IPS DF 6.9 (cell line): ENCODE measurements at regions not wholly inside any gene's neighbourhood (a gene's known extent, or its start where the extent isn't known, plus 50 kb on each side); places are given as distances from the start of the nearest gene placed in this dataset.
"Not testable (repeated sequence)": the region's sequence is repeated elsewhere in the genome, so short reads cannot be mapped to it uniquely, and the experiment has no call there.

Experiments used
- DNase-seq: peaks from one replicate; pipeline ENCODE4 v3.0.0-alpha.2; 2013; ENCODE audit warnings: low read depth, low spot score
- H3K27ac ChIP-seq: one replicate; pipeline ENCODE4 v1.5.1; 2013; ENCODE audit warnings: low read length, control low read depth
- H3K27me3 ChIP-seq: 2 replicates; pipeline ENCODE4 v1.6.1; 2013; ENCODE audit warnings: mild to moderate bottlenecking, low read length; ENCODE audit not compliant: control insufficient read depth, insufficient read depth
- H3K36me3 ChIP-seq: 2 replicates; pipeline ENCODE4 v1.6.1; 2013; ENCODE audit warnings: low read length; ENCODE audit not compliant: control insufficient read depth, insufficient read depth
- H3K4me1 ChIP-seq: 2 replicates; pipeline ENCODE4 v1.6.1; 2013; ENCODE audit warnings: low read length; ENCODE audit not compliant: control insufficient read depth, insufficient read depth
- H3K4me3 ChIP-seq: 2 replicates; pipeline ENCODE4 v1.5.1; 2013; ENCODE audit warnings: mild to moderate bottlenecking, low read length
- H3K9me3 ChIP-seq: 2 replicates; pipeline ENCODE4 v1.6.1; 2013; ENCODE audit warnings: low read length, inconsistent platforms; ENCODE audit not compliant: control insufficient read depth, insufficient read depth
- WGBS: extraction: QIAGEN DNeasy Blood & Tissue Kit; methylation state at CpG from one replicate; pipeline ENCODE4 v1.1.7; 2013; ENCODE audit warnings: mixed read lengths, missing lambda C conversion rate; ENCODE audit not compliant: insufficient read length, insufficient coverage; 5-methylcytosine and 5-hydroxymethylcytosine counted together

DNA sequence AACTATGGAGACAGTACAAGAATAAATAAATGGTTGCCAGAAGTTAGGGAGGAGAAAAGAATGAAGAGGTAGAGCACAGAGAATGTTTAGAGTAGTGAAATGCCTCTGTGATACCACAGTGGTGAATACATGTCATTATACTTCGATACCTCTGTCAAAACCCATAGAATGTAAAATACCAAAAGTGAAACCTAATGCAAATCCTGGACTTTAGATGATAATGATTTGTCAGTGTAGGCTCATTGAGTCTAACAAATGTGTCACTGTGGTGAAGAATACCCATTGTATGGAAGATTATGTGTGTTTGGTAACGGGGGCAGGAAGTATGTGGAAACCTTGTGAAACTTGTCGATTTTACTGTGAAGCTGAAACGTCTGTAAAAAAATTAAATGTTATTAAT lies 1106.5 kb upstream of the TMPRSS15 start:
- Histone ChIP-seq H3K4me3 (no peak overlapping the region), H3K9me3 (no peaks in the 10 kb centered on the region), H3K27ac (no peak overlapping the region), H3K4me1 (no peaks in the 10 kb centered on the region), H3K27me3 (no peaks in the 10 kb centered on the region), H3K36me3 (no peaks in the 10 kb centered on the region)
- DNase-seq: no peak
- 50% methylated on average over 2 of the region's 4 CpGs for WGBS

DNA sequence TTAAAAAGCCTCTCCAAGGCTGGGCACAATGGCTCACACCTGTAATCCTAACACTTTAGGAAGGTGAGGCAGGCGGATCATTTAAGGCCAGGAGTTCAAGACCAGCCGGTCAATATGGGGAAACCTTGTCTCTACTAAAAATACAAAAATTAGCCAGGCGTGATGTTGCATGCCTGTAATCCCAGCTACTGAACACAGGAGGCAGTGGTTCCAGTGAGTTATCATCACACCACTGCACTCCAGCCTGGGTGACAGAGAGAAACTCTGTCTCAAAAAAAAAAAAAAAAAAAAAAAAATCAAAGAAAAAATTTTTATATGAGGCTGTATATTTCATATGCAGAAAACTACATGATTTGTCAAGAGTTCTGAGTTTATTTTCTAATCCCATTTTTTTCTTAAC lies 1107.1 kb upstream of the TMPRSS15 start:
- no peaks in the 10 kb centered on the region for H3K9me3 ChIP-seq
- no peak overlapping the region for H3K4me3 ChIP-seq
- H3K4me1 ChIP-seq: no peaks in the 10 kb centered on the region
- no CpG with 5 or more reads among the region's 3 CpGs for WGBS
- H3K36me3 ChIP-seq: no peaks in the 10 kb centered on the region
- no peak overlapping the region for H3K27ac ChIP-seq
- no peaks in the 10 kb centered on the region for H3K27me3 ChIP-seq
- DNase-seq: no peak

DNA sequence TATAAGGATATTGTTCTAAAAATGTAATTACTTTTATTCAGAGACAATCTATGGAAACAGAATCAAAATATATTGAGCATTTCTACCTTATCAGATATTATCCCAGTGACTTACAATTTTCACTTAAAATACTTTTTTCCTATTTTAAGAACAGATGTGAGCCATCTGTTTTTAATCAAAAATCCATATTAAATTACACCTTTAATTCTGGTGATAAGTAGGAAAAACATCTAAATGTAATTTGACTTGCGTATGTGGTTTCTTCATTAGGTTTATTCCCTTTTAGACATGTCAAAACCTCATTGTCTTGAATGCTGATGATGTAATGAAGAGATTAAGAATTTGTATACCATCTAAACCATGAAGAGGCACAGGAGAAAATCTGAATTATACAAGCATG lies 1118.8 kb upstream of the TMPRSS15 start:
- H3K9me3 ChIP-seq: no peaks in the 10 kb centered on the region
- no peak for DNase-seq
- no peaks in the 10 kb centered on the region for H3K4me1 ChIP-seq
- no peak overlapping the region for H3K27ac ChIP-seq
- H3K27me3 ChIP-seq: no peaks in the 10 kb centered on the region
- no peak overlapping the region for H3K4me3 ChIP-seq
- no CpG with 5 or more reads among the region's 1 CpG for WGBS
- H3K36me3 ChIP-seq: no peaks in the 10 kb centered on the region

DNA sequence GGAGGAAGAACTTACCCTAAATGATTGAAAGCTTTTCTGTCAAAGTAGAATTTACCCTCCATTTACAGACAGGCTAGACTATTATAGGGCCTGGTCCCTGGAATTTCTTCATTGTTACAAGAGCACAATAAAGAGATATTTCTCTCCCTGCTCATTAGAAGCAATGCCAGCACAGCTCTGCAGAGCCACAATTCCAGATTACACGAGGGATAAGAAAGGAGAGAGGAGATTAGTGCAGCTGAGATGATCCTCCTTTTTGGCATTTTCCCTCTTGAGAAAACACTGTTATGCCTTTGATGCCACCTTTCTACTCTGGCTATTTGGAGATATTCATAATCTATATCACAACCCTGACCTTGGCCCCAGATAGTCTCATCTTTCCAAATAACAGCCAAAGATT lies 1119.5 kb upstream of the TMPRSS15 start:
- H3K4me3 ChIP-seq: no peak overlapping the region
- no peaks in the 10 kb centered on the region for H3K4me1 ChIP-seq
- no peak for DNase-seq
- H3K27me3 ChIP-seq: no peaks in the 10 kb centered on the region
- WGBS: no CpG with 5 or more reads among the region's 1 CpG
- H3K27ac ChIP-seq: no peak overlapping the region
- H3K9me3 ChIP-seq: no peaks in the 10 kb centered on the region
- no peaks in the 10 kb centered on the region for H3K36me3 ChIP-seq

DNA sequence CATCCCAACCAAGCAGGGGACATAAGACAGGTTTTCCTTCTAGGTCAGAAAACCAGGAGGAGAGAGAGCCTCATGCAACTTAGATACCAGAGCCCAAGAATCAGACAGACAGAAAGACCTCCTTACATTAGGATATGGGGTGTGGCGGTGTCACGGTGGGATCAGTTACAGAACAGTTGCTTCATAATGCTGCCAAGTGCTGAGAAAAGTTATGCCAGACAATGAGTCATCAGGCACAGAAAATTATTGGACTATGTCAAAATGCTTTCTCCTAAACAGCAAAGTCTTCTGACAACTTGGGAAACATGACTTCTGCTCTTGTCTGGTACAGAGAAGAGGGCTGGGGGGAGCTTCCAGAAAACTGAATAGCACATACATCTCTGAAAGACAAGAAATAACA lies 1120.2 kb upstream of the TMPRSS15 start:
- Histone ChIP-seq H3K4me1 (no peaks in the 10 kb centered on the region), H3K4me3 (no peak overlapping the region), H3K9me3 (no peaks in the 10 kb centered on the region), H3K36me3 (no peaks in the 10 kb centered on the region), H3K27ac (no peak overlapping the region), H3K27me3 (no peaks in the 10 kb centered on the region)
- no peak for DNase-seq
- WGBS: no CpG with 5 or more reads among the region's 2 CpGs

DNA sequence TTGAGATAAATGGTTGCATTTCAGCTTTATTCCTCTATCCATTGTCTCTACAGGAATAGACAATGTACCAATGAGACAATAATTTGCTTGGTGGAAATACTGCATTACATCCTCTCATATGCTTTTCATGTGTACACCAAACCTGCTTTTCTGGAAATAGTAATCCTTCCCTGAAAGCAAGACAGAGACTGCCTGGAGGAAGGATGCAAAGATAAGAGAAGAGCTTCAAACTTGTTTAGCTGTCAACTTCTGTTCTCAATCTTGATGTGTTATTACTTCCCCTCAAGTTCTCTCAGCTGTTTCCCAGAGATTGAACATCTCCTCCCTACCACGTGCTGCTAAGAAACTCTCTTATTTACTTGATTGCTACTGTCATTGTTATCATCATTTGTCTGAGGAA lies 1125.4 kb upstream of the TMPRSS15 start:
- Histone ChIP-seq H3K9me3 (no peaks in the 10 kb centered on the region), H3K27me3 (no peaks in the 10 kb centered on the region), H3K4me1 (no peaks in the 10 kb centered on the region), H3K36me3 (no peaks in the 10 kb centered on the region), H3K27ac (no peak overlapping the region), H3K4me3 (no peak overlapping the region)
- WGBS: no CpG with 5 or more reads among the region's 1 CpG
- DNase-seq: no peak

DNA sequence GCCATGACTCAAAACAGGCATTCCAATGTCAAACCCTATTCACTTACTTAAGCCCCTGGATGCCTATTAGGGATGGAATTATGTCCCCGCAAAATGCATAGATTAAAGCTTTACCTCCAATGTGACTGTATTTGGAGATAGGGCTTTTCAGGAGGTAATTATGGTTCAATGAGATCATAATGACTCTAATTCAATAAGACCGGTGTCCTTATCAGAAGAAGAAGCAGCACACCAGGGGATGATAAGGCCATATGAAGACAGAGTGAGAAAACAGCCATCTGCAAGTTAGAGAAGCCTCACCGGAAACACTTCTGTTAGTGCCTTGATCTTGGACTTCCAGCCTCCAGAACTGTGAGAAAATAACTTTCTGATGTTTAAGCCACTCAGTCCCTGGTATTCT lies 1131.8 kb upstream of the TMPRSS15 start:
- Histone ChIP-seq H3K27ac (no peak overlapping the region), H3K4me1 (no peaks in the 10 kb centered on the region), H3K27me3 (no peaks in the 10 kb centered on the region), H3K4me3 (no peak overlapping the region), H3K9me3 (no peaks in the 10 kb centered on the region), H3K36me3 (no peaks in the 10 kb centered on the region)
- no CpG with 5 or more reads among the region's 3 CpGs for WGBS
- DNase-seq: no peak

DNA sequence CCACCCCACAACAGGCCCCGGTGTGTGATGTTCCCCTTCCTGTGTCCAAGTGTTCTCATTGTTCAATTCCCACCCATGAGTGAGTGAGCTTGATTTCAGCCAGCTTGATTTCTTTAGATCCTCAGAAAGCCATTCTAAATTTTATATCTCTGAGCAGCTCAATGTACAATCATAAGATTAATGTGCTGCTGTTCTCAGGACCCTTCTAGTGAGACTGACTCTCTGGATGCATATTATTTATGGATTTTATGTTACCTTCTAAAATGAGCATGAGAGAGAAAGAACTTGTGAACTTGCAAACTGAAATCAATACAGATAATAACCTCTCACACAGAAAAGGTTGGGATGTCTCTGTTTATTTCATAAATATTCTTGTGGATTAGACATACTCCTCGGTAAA lies 1133.5 kb upstream of the TMPRSS15 start:
- Histone ChIP-seq H3K4me1 (no peaks in the 10 kb centered on the region), H3K9me3 (no peaks in the 10 kb centered on the region), H3K36me3 (no peaks in the 10 kb centered on the region), H3K4me3 (no peak overlapping the region), H3K27ac (no peak overlapping the region), H3K27me3 (no peaks in the 10 kb centered on the region)
- no peak for DNase-seq
- no CpG with 5 or more reads among the region's 2 CpGs for WGBS

DNA sequence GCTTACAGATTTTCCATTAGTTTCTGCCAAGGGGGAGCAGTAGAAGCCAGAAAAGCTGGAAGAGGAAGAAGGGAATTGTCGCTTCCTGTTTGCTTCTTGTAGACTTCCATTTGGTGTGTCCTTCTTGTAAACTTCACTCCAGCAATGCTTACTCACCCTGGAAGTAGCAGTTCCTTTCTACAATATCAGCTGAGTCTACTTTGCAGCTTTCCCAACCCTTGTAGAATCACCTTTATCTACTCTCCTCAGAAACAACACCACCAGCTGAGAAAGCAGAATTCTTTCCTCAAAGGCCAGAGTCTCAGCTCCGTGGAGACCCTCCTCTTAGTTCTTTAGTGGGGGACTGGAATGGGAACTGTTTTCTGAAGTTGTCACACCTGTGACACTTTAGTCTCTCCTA lies 1136.7 kb upstream of the TMPRSS15 start:
- Histone ChIP-seq H3K4me1 (no peaks in the 10 kb centered on the region), H3K27me3 (no peaks in the 10 kb centered on the region), H3K27ac (no peak overlapping the region), H3K4me3 (no peak overlapping the region), H3K9me3 (no peaks in the 10 kb centered on the region), H3K36me3 (no peaks in the 10 kb centered on the region)
- no CpG with 5 or more reads among the region's 2 CpGs for WGBS
- DNase-seq: no peak

DNA sequence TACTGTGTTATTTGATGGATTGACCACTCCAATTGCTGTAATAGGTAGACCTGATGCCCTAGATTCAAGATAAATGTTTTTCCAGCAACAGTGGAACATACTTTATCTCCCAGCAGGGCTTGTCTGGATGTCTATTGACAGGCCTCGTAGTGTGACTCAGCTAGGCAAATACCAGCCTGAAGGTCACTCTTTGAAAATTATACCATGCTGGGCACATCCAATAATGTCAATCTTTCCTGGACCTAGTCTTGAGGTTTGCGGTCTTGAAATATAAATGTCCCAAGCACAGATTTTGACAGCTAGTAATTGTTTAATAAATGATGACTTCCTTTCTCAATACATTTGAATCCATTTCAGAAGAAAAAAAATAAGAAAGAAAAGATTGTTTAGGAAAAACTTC lies 1138.0 kb upstream of the TMPRSS15 start:
- Histone ChIP-seq H3K4me1 (no peaks in the 10 kb centered on the region), H3K36me3 (no peaks in the 10 kb centered on the region), H3K4me3 (no peak overlapping the region), H3K9me3 (no peaks in the 10 kb centered on the region), H3K27me3 (no peaks in the 10 kb centered on the region), H3K27ac (no peak overlapping the region)
- no CpG with 5 or more reads among the region's 2 CpGs for WGBS
- no peak for DNase-seq

DNA sequence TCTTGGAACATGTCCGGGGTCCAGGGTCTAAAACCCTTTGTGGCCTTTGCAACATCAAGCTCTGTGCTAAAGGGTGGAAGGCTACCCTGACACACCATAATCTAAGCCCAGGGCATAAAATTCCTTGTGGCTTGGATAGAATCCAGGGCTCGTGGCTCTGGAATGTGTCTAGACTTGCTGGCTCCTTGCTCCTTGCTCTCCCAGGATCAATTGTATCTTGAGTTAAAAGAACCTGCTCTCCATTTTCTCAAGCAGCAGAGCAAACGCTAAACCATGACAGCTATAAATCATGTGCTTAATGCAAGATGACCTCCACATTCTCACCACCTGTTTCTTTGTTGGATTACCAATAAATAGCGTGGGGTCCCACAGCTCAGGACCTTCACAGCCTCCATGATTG lies 1140.9 kb upstream of the TMPRSS15 start:
- H3K27ac ChIP-seq, H3K9me3 ChIP-seq, DNase-seq, H3K4me3 ChIP-seq, H3K36me3 ChIP-seq, H3K4me1 ChIP-seq, H3K27me3 ChIP-seq: not testable (repeated sequence)
- no CpG with 5 or more reads among the region's 4 CpGs for WGBS
